Eye (tissue), 1 donor: ENCODE measurements at regions not wholly inside any gene's neighbourhood (a gene's known extent, or its start where the extent isn't known, plus 50 kb on each side); places are given as distances from the start of the nearest gene placed in this dataset.
"Not testable (repeated sequence)": the region's sequence is repeated elsewhere in the genome, so short reads cannot be mapped to it uniquely, and the experiment has no call there.

Source experiments
- DNase-seq: peaks from one replicate; pipeline ENCODE4 v3.0.0-alpha.2; 2015

DNA sequence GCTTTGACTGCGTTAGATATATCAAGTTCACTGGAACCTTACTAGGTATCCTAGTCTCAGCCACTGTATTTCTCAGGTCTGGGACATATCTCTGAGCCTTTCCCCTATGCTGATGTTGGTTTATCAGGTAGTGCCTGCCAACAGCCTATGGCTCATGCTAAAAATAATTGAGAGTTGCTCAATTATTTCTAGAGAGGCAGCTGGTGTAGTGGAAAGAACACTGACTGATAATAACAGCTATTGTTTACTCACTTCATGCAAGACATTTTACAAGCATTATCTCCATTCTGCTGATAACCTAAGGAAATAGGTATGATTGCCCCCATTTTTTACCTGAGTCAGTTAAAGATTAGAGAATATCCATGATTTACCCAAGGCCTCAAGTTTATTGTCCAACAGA, 231.4 kb downstream of the LRRN1 start:
- DNase-seq: no peak

DNA sequence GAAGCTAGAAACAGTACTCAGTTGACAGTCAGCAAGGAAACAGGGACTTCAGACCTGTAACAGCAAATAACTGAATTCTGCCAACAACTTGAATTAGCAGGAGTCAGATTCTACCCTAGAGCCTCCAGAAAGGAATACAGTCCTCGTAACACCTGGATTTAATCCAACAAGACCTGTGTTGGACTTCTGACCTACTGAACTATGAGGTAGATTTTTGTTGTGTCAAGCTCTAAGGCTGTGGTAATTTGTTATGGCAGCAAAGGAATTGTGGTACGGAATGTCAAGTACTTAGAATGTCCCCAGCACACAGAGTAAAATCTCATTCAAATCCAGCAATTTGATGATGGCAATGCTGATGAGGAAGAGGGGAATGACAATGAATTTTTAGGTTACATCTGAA, 234.1 kb downstream of the LRRN1 start:
- DNase-seq: no peak

DNA sequence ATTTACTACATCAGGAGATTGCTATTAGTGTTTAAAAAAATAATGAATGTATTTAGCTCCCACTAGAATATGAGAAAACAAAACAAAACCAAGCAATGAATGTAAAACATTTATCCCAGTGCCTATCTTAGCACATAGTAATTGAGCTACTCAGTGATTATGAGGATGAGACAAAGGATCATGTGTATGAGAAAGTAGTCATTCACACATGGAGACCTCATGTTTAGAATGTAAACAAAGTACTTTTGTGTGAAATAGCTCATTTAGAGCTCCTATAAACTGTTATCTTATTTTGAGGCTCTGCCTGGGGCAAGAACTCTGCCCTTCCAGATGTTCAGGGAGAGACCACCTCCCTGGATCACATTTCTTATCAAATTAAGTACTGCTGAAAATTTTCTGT, 236.8 kb downstream of the LRRN1 start:
- DNase-seq: no peak

DNA sequence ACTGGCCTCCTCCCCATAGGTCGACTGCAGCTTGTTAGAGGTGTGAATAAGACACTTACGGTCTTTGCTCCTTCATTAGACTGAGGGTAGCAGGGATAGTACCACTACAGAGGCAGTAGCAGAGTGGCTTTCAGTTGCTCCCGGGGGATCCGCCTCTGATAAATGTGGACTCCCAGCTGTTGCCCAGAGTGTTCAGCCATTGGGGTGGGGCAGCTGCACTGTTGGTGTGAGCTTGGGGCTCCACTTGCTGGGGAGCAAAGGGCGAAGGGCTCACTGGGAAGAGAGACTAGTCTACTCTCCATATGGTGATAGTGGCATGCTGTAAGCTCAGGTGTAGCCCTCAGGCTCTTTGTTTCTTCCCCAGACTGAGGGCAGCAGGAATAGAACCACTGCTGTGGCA, 239.1 kb downstream of the LRRN1 start:
- DNase-seq: no peak

DNA sequence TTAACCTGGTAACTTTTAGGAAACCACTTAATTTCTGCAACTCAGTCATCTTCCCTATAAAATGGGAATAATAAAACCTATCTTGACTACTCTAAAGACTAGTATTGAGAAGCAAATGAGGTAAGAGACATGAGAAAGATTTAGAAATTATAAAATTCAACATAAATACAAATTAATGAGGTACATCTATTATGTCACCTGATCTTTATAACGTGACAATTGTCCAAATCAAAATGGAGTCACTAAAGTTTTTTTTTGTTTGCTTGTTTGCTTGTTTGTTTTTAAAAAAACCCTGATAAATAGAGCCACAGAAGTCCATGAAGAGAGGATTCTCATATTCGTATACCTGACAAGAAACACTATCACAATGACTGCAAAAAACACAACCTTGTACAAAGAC, 242.8 kb downstream of the LRRN1 start:
- no peak for DNase-seq

DNA sequence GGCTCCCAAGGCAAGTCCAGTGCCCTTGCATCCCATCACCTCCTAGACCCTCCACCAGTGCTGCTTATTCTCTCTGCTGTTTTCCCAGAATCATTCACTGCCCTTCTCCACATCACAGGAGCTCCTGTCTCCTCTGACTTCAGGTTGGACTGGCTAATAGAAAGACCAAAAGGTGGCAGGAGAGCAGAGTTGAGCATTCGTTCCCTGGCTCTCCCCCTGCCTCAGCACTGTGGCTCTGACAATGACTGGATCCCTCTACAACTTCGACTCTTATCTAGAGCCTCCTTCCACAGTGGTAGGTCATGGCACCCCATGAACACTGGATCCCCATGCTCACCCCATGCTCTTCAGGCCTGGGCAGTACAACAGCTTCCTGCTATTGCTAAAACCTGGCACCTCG, 243.6 kb downstream of the LRRN1 start:
- DNase-seq: no peak

DNA sequence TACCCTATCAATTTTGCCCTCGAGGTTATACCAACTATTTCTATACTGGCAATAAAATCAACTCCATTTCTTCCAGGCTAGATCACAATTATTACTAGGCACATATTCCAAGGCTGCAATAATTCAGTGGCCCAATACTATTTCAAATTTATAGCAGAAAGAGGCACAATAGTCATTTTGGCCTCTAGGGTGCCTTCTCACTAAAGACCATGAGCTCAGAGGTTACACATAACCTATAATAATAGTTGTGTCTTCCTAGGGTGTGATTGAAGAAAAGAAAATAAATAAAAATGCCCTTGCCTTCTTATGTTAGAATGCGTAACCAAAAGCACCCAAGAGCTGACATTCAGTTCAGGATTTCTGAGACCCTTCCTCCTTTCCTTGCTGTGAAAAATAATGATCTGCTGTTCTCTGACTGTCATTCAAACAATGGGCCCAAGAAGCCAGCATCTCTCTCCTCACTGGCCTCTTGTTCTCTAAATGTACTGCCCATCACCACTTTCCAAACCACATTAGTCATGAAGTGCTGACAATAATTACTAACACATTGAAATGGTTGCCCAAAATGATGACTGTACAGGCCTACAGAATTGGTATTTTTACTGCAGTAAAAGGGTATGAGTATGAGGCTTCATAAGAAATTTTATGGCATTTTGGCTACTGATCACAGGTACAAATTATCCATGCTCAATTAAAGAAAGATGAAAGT, 244.8 kb downstream of the LRRN1 start:
- DNase-seq: peak; percentile 26

DNA sequence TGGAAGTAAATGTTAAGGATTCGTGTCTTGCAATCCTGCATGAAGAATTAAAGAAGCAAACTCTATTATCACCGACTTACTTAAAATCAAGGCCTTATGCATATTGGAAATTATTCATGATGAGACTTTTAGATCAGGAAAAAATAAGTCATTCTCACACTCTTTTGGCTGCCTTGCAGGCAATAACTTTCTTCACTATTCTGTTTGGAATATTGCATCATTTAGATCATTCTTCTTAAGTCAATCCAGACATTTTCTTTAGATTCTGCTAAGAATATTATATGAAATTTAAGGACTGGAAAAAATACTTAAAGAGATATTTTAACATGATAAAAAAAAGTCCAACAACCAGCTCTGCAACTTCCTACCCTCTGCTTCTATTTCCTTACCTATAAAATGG, 245.4 kb downstream of the LRRN1 start:
- DNase-seq: no peak

DNA sequence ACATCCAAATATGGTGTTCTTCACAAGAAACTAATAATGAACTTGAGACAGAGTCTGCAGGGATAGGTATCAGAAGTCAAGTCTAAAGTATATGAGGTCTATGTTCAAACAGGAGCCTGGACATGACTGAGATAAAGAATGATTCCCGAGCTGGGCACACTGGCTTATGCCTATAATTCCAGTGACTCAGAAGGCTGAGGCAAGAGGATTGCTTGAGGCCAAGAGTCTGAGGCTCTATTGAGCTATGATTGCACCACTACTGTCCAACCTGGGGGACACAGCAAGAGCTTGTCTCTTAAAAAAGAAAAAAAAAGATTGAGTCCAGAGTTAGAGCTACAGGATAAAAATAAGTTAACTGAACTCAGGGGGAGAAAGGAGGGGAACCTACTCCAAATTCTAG, 246.5 kb downstream of the LRRN1 start:
- no peak for DNase-seq

DNA sequence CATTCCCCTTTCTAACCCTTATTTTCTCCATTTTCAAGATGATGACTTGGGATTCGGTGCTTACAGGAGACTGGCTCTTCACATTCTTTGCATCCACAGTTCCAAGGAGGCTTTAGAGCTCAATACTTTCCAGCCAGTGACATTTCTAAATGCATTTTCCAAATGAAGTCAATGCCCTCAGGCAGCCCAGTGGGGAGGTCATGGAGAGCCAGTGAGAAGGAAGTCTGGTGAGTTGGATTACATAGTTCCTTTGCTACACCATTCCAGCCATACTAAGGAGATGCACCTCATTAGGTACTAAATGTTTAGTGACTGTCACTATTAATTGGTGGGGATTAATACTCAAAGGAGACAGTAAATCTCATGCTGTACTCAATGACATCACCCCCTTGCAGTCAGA, 248.1 kb downstream of the LRRN1 start:
- peak; percentile 58 for DNase-seq

DNA sequence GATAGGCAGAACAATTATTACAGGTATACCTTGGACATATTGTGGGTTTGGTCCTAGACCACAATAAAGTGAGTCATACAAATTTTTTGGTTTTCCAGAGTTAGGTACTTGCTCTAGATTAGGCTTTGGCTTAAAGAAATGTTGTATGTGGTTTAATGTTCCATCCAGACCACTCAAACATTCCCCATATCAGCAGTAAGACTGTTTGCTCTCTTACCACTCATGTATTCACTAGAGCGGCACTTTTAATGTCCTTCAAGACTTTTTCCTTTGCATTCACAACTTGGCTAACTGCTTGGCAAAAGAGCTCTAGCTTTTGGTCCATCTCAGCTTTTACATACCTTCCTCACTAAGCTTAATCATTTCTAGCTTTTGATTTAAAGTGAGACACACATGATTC, 250.5 kb upstream of the SETMAR start:
- DNase-seq: no peak

DNA sequence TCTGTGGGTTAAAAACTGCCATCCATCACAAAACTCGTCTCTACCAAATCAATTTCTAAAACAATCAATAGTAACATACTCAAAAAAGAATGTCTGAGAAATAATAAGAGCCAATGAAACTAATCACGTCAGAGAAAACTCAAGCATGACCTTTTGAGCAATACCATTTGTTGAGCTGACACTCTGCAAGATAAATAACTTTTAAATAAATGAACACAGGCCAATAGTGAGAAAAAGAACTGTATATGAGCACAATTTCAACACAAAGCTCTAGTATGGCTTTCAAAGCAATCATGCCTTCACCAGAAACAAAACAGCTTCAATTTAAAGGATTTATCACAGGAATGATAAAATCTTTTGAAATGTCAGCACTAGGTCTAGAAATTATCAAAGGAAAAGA, 249.2 kb upstream of the SETMAR start:
- peak; percentile 18 for DNase-seq

DNA sequence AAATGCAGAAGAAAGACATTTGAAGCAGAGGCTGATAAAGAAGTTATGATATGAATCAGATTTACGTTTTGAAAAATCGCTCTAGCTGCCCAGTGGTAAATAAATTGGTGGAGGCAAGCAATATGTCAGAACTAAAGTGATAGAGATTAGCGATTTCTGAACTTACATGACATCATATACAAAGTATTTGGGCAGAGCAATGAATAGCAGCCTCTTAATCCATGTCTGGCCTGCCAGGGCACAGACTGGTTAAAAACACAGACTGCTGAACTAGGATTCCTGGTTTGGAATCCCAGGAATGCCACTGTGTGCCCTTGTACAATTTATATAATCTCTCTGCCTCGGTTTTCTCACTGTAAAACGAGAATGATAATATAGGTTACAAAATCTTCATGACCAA, 243.1 kb upstream of the SETMAR start:
- DNase-seq: peak; percentile 42

DNA sequence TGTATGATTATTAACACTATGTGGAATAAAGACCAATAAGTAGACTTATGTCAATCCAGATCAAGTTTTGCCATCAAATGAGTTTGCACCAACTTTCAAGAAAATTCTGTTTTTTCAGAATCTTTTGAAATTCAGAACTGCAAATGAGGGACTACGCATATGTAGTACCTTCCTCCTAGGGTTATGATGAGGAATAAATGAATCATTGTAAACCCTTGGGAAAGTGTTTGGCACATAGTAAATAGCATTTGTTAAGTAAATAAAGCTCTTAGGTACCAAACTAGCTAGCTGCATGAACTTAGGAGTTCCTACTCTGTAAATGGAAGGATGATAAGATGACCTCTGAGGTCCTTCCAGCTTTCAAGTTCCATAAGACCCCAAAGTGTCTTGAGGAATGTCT, 242.6 kb upstream of the SETMAR start:
- DNase-seq: no peak

DNA sequence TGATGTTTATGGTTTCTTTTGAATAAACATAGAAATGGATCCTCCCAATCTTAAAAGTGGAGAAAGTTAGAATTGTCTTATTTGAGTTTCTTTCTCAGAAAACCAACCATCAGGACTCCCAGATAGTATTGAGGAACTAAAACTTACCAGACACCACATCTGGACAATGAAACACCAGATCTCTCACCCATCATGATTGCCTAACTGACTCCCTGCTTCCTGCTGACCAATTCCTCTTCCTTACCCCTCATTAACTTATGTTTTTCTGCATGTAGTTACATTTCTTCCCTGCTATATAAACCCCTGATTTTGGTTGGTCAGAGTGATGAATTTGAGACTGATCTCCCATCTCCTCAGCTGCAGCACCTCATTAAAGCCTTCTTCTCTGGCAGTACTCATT, 242.0 kb upstream of the SETMAR start:
- no peak for DNase-seq

DNA sequence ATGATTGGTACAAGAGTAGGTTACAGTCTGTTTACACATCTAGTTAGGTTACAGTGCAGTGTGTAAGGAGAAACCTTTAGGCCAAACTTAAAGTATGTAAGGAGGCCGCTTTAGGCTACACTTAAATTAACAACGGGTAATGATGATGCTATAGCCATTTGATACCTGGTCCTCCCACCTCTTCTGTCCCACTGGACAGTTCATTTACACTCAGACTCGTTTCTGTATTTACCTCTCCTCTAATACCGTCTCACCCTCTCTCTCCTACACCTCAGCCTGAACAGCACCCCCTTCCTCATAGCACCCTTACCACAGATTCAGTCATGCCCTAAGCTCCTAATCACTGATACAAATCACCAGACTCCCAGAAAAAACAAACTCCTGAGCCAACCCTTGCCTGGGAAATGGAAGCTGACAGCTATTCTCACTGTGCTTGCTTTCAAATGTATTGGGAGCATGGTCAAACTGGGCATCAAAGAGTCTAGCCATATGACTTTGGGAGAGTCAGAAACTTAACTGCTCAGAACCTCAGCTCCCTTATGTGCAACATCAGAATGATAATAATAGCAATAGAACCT, 241.3 kb upstream of the SETMAR start:
- no peak for DNase-seq

DNA sequence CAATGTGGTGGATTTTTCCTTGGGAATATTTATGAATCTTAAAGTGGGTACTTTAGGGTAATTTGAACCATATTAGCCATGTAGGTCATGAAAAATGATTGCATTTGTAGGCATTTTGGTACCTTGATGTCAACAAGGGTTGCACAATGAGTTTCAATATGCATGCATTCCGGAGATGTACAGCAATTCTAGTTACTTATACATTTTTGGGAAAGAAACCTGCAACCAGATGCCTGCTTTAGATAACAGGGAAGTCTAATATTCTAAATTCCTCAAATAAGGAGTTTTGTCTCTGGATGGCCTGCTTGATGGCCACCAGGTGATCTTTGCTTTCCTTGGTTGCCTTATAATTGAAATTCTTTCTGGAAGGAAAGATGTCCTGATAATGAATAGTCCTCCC, 240.5 kb upstream of the SETMAR start:
- DNase-seq: no peak

DNA sequence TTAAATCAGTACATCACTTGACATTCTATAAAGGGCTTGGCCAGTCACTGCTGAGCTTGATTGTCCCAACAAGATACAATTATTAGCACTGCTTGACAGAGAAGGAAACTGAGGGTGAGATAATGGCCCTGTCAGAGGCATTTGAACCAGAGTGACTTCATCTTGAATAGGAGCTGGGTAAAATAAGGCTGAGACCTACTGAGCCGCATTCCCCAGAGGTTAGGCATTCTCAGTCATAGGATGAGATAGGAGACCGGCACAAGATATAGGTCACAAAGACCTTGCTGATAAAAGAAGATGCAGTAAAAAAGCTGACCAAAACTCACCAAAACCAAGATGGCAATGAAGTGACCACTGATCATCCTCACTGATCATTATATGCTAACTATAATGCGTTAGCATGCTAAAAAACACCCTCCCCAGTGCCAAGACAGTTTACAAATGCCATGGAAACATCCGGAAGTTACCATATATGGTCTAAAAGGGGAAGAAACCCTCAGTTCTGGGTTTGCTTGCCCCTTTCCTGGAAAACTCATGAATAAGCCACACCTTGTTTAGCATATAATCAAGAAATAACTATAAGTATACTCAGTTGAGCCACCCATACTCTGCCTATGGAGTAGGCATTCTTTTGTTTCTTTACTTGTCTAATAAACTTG, 239.1 kb upstream of the SETMAR start:
- DNase-seq: no peak

DNA sequence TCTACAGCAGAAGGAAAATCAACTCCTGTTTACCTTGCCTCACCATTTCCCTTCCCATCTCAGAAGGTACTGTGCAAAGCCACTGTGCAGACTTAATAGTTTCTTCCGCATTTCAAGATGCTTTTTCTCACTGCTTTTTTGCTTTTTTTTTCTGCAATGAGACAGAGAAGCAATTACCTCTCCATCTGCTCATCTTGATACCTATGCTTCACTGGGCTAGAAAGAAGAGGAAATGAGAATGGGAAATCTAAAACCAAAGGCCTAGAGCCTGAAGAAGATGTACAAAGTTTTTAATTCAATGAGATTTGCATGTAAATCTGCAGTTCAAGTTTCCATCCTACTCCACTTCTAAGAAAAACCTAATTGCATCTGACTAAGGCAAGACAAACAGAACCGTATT, 238.1 kb upstream of the SETMAR start:
- no peak for DNase-seq

DNA sequence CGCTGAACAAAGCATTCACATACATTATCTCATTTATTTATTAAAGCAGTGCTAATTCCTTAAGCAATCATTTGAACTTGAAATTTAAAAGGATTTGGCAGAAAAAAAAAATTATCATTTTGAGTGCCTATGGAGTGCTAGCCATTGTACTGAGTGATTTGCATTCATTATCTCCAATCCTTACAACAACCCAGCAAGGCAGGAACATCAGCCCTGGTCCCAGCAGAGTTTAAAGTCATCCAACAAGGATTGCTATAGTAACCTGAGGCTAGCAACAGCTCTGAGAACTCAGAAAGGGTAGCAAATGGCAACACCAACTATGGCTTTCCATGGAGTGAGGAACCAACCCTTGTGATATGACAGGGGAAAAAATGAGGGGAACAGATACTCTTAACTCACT, 237.6 kb upstream of the SETMAR start:
- DNase-seq: no peak

DNA sequence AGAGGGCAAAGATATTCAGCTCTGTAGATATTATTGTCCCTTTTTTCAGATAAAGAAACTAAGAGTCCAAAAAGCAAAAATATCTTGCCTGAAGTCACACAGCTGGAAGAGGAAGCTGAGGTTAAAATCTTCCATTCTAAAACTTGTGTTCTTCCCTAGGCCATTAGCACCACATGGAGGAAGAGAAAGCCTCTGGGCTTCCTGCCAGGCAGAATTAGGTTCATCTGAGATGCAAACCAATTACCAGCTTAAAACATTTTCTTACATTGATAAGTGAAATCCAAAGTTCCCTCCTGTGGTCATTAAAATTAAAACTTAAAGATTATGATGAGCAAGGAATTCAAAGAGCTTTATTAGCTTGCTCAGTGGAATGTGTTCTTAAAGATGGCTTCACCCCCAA, 235.3 kb upstream of the SETMAR start:
- peak; percentile 48 for DNase-seq

DNA sequence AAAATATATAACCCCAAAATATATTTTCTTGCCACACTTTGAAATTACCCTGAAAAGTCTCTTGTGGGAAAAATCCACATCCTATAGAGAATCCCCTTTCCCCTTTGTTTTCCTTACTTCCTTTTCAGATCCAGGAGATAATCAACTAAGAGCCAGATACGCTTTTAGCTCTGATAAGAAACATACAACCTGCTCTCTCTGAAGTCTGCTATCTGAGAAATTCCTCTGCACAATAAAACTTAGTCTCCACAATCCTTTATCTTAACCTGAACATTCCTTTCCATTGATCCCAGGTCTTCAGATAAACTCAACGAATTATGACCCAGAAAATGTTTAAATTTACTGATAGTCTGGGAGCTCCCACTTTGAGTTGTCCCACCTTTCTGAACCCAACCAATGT, 233.4 kb upstream of the SETMAR start:
- DNase-seq: no peak

DNA sequence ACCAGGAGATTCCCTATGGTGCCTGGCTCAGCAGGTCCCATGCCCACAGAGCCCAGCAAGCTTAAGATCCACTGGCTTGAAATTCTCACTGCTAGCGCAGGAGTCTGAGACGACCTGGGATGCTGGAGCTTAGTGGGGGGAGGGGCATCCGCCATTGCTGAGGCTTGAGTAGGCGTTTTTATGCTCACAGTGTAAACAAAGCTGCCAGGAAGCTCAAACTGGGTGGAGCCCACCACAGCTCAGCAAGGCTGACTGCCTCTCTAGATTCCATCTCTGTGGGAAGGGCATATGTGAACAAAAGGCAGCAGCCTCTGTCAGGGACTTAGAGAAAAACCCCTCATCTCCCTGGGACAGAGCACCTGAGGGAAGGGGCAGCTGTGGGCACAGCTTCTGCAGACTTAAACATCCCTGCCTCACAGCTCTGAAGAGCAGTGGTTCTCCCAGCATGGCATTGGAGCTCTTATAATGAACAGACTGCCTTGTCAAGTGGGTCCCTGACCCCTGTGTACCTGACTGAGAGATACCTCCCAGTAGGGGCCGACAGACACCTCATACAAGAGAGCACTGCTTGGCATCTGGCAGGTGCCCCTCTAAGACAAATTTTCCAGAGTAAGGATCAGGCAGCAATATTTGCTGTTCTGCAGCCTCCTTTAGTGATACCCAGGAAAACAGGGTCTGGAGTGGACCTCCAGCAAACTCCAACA, 231.5 kb upstream of the SETMAR start:
- DNase-seq: no peak

DNA sequence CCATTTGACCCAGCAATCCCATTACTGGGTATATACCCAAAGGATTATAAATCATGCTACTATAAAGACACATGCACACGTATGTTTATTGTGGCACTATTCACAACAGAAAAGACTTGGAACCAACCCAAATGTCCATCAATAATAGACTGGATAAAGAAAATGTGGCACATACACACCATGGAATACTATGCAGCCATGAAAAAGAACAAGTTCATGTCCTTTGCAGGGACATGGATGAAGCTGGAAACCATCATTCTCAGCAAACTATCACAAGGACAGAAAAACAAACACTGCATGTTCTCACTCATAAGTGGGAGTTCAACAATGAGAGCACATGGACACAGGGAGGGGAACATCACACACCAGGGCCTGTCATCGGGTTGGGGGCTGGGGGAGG, 225.9 kb upstream of the SETMAR start:
- DNase-seq: not testable (repeated sequence)
